BLaER1 (cell line): ENCODE measurements at regions not wholly inside any gene's neighbourhood (a gene's known extent, or its start where the extent isn't known, plus 50 kb on each side); places are given as distances from the start of the nearest gene placed in this dataset.
"Not testable (repeated sequence)": the region's sequence is repeated elsewhere in the genome, so short reads cannot be mapped to it uniquely, and the experiment has no call there.

Experiments
- H3K27ac ChIP-seq: shearing (Covaris generic); formaldehyde crosslinking; 2 replicates; pipeline ENCODE4 v1.8.1; 2022
- H3K27me3 ChIP-seq: shearing (Covaris generic); formaldehyde crosslinking; 2 replicates; pipeline ENCODE4 v1.8.1; 2022
- H3K36me3 ChIP-seq: shearing (Covaris generic); formaldehyde crosslinking; 2 replicates; pipeline ENCODE4 v1.8.1; 2022
- H3K4me1 ChIP-seq: shearing (Covaris generic); formaldehyde crosslinking; 2 replicates; pipeline ENCODE4 v1.8.1; 2022
- H3K4me2 ChIP-seq: shearing (Covaris generic); formaldehyde crosslinking; 2 replicates; pipeline ENCODE4 v1.8.1; 2022
- H3K4me3 ChIP-seq: shearing (Covaris generic); formaldehyde crosslinking; 2 replicates; pipeline ENCODE4 v1.8.1; 2022
- H3K9ac ChIP-seq: shearing (Covaris generic); formaldehyde crosslinking; 2 replicates; pipeline ENCODE4 v1.8.1; 2022
- H3K9me3 ChIP-seq: shearing (Covaris generic); formaldehyde crosslinking; 2 replicates; pipeline ENCODE4 v1.8.1; 2022
- H4K20me1 ChIP-seq: shearing (Covaris generic); formaldehyde crosslinking; 2 replicates; pipeline ENCODE4 v1.8.1; 2022
- Cebpa-rat ChIP-seq: shearing (Covaris generic); IDR thresholded peaks from 2 replicates; pipeline ENCODE4 v1.8.1; 2022

DNA sequence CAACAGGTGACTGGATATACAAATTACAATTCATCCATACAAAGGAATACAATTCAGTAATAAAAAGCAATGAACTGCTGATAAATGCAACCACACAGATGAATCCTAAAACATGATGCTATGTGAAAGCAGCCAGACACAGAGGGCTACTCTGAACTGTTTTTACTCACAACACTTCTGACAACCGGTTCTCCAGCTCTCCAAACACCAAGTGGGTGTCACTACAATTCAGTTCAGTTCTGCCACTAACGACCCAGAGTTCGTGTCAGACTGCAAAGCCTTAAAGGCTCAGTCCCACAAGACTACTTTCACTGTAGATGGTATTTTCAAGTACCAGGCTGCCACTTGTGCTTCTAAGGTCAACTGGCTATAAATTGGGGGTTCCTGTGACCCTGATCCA is 119.4 kb downstream of the SLC16A1 start:
- Histone ChIP-seq H3K4me2 (no peak overlapping the region), H3K36me3 (no peaks in the 10 kb centered on the region), H3K9ac (no peak overlapping the region), H4K20me1 (no peaks in the 10 kb centered on the region), H3K4me3 (no peak overlapping the region), H3K4me1 (peaks cover 16% of the 10 kb centered on the region), H3K9me3 (no peaks in the 10 kb centered on the region), H3K27me3 (no peaks in the 10 kb centered on the region), H3K27ac (no peak overlapping the region)
- no peak for TF ChIP-seq Cebpa-rat

DNA sequence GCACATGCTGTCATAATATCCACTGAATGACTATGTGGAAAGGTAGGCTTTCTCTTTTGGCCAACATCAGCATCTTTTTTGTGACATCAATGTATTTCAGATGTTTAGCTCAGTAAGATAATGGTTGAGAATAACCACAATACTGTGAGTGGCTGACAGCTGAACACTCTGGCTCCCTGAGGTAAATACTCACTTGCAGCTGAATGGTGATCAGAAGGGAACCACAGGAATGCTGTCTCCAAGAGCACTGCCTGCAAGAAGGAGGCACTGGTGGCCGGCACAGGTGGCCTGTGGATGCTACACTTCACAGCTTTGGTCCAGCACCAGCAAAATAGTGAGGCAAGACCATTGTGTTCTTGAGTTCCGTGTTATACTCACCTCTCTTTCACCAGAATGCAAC is 118.7 kb upstream of the PPM1J start:
- no peak for TF ChIP-seq Cebpa-rat
- no peaks in the 10 kb centered on the region for H3K27me3 ChIP-seq
- no peak overlapping the region for H3K4me2 ChIP-seq
- no peaks in the 10 kb centered on the region for H4K20me1 ChIP-seq
- H3K4me1 ChIP-seq, result no peaks in the 10 kb centered on the region
- H3K4me3 ChIP-seq, result no peak overlapping the region
- H3K9ac ChIP-seq, result no peak overlapping the region
- H3K27ac ChIP-seq, result no peak overlapping the region
- no peaks in the 10 kb centered on the region for H3K36me3 ChIP-seq
- no peaks in the 10 kb centered on the region for H3K9me3 ChIP-seq

DNA sequence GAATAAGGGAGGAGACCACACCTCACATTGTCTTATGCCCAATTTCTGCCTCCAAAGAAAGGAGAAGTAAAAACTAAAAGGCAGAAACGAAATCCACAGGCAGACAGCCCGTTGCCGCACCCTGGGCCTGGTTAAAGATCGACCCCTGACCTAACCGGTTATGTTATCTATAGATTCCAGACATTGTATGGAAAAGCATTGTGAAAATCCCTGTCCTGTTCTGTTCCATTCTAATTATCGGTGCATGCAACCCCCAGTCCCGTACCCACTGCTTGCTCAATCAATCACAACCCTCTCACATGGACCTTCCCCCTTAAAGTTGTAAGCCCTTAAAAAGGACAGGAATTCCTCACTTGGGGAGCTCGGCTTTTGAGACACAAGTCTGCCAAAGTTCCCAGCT is 117.1 kb upstream of the PPM1J start:
- H3K27me3 ChIP-seq, H3K4me3 ChIP-seq, H3K9me3 ChIP-seq: not testable (repeated sequence)

DNA sequence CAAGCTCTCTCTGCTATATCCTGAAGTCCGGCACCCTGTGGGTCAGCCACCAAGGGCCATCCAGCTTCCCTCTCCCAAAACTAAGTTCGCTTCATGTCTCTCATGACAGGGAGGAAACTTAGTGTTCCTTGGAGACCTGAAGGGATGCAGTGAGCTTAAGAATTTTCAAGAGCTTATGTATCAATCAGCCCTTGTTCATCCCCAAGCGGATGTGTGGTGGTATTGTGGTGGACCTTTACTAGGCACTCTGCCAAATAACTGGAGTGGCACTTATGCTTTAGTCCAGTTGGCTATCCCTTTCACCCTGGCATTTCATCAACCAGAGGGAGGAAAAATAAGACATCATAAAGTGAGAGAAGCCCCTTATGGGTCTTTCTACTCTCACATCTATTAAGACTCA is 114.6 kb upstream of the PPM1J start:
- not testable (repeated sequence) for H3K4me3 ChIP-seq, H3K27me3 ChIP-seq, H4K20me1 ChIP-seq, H3K9ac ChIP-seq, H3K9me3 ChIP-seq, H3K36me3 ChIP-seq, H3K4me1 ChIP-seq, H3K4me2 ChIP-seq, H3K27ac ChIP-seq

More for the DNA sequence above, 117.1 kb upstream of the PPM1J start:
- not testable (repeated sequence) for H4K20me1 ChIP-seq, H3K4me2 ChIP-seq, H3K9ac ChIP-seq, H3K27ac ChIP-seq, H3K4me1 ChIP-seq, H3K36me3 ChIP-seq

DNA sequence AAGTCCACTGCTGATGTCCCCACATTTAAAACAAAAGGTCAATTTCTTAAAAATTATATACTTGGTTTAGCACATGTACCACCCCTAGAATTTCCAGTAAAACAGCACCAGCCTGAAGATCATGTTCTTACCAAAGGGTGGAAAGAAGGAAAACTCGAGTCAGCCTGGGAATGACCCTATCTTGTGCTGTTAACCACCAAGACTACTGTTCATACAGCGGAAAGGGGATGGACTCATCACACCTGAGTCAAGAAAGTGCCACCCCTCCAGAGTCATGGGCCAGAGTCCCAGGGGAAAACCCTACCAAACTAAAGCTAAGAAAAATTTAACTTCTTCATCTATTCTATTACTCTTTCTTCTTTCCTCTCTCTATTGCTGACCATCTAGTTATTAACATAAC is 113.6 kb upstream of the PPM1J start:
- no peak for TF ChIP-seq Cebpa-rat
- Histone ChIP-seq H3K4me3 (no peak overlapping the region), H4K20me1 (no peaks in the 10 kb centered on the region), H3K27ac (no peak overlapping the region), H3K36me3 (no peaks in the 10 kb centered on the region), H3K27me3 (no peaks in the 10 kb centered on the region), H3K4me1 (no peaks in the 10 kb centered on the region), H3K4me2 (no peak overlapping the region), H3K9me3 (no peaks in the 10 kb centered on the region), H3K9ac (no peak overlapping the region)

DNA sequence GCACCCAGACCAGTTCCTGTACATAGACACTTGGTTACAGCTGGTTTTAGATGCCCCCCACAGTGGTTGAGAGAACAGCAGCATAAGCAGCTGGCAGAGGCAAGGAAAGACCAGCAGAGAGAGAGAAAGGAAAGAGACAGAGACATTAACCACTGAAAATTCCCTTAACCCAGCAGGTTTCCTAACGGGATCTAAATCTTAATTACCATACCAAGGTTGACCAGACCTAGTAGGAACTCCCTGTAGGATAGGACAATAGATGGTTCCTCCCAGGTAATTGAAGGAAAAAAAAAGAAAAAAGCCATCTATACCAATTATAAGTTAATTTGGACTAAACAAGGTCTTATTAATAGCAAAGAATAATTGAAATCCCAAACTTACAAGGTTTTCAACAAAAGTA is 112.3 kb upstream of the PPM1J start:
- not testable (repeated sequence) for H3K4me2 ChIP-seq, H3K27me3 ChIP-seq, H3K9me3 ChIP-seq, H4K20me1 ChIP-seq, H3K4me3 ChIP-seq, H3K9ac ChIP-seq, H3K4me1 ChIP-seq, H3K27ac ChIP-seq, H3K36me3 ChIP-seq

DNA sequence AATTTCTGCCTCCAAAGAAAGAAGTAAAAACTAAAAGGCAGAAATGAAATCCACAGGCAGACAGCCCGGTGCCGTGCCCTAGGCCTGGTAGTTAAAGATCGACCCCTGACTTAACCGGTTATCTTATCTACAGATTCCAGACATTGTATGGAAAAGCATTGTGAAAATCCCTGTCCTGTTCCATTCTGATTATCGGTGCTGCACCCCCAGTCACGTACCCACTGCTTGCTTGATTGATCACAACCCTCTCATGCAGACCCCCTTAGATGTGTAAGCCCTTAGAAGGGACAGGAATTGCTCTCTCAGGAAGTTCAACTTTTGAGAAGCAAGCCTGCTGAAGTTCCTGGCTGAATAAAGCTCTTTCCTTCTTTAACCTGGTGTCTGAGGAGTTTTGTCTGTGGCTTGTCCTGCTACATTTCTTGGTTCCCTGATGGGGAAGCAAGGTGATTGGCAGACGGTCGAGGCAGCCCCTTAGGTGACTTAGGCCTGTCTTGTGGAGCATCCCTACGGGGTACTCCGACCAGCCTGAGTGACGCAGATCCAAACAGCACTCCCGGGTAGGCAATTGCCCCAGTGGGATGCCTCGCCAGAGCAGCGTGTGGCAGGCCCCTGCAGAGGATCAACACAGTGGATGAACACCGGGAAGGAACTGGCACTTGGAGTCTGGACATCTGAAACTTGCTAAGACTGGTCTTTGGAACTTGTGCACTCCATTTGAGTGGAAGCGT is 111.2 kb upstream of the PPM1J start:
- no peak overlapping the region for H3K27ac ChIP-seq
- no peaks in the 10 kb centered on the region for H3K27me3 ChIP-seq
- no peak overlapping the region for H3K4me3 ChIP-seq
- no peaks in the 10 kb centered on the region for H3K36me3 ChIP-seq
- no peak overlapping the region for H3K4me2 ChIP-seq
- H3K9ac ChIP-seq, result no peak overlapping the region
- H4K20me1 ChIP-seq, result no peaks in the 10 kb centered on the region
- H3K9me3 ChIP-seq, result no peaks in the 10 kb centered on the region
- TF ChIP-seq Cebpa-rat, result no peak
- H3K4me1 ChIP-seq, result no peaks in the 10 kb centered on the region

DNA sequence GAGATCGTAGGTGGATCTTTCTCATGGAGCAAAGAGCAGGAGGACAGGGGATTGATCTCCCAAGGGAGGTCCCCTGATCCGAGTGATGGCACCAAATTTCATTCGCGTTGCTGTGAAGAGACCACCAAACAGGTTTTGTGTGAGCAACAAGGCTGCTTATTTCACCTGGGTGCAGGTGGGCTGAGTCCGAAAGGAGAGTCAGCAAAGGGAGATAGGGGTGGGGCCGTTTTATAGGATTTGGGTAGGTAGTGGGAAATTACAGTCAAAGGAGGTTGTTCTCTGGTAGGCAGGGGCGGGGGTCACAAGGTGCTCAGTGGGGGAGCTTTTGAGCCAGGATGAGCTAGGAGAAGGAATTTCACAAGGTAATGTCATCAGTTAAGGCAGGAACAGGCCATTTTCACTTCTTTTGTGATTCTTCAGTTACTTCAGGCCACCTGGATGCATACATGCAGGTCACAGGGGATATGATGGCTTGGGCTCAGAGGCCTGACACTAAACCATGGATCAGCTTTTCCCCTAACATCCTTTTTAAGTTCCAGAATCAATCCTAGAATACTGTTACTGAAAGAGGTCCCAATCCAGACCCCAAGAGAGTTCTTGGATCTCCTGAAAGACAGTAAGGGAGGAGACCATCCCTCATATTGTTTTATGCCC is 110.6 kb upstream of the PPM1J start:
- not testable (repeated sequence) for H3K9me3 ChIP-seq, H3K4me2 ChIP-seq, H3K27me3 ChIP-seq, H3K36me3 ChIP-seq, H3K4me1 ChIP-seq, H3K27ac ChIP-seq, H3K9ac ChIP-seq, H3K4me3 ChIP-seq, H4K20me1 ChIP-seq

DNA sequence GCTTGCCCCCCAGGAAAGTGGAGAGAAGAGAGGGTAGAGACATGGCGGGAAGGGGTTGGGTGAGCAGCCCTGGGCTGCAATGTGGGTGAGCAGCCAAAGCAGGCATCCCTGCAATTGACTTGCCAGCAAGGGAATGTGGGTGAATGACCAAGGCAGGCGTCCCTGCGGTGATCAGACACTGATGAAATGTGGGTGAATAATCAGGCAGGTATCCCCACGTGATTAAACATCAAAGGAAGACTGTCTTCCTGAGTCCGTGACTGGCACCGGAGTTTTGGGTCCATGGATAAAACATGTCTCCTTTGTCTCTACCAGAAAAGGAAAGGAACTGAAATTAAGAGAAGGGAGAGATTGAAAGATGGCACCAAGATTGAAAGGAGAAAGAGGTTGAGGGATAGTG is 109.9 kb upstream of the PPM1J start:
- H3K9me3 ChIP-seq, H3K27me3 ChIP-seq, H3K27ac ChIP-seq, H3K36me3 ChIP-seq, H4K20me1 ChIP-seq, H3K4me1 ChIP-seq, H3K4me3 ChIP-seq, H3K4me2 ChIP-seq, H3K9ac ChIP-seq: not testable (repeated sequence)

DNA sequence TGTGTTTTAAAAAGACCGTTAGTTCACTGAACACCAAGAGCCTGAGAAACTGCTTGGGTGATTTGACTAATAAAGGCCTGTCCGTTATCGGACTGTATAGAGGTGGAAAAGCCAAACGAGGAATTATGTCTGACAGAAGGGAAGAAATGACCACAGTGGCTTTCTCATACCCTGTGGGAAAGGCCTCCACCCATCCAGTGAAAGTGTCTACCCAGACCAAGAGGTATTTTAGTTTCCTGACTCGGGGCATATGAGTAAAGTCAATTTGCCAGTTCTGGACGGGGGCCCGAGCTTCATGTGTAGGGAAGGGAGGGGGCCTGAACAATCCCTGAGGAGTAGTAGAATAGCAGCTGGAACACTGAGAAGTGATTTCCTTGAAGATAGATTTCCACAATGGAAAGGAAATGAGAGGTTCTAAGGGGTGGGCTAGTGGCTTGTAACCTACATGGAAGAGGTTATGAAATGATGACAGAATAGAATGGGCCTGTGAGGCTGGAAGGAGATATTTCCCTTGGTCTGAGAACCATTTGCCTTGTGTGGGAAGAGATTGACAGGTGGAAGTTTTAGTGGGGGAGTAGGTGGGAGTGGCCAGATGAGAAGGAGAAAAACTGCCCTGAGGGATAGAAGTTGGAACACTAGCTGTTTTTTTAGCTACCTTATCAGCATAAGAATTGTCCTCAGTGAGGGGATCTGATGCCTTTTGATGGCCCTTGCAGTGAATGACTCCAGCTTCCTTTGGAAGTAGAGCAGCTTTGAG is 106.4 kb upstream of the PPM1J start:
- not testable (repeated sequence) for H3K4me3 ChIP-seq, H3K4me2 ChIP-seq, H3K9me3 ChIP-seq, H3K27me3 ChIP-seq, H3K36me3 ChIP-seq, H3K4me1 ChIP-seq, H4K20me1 ChIP-seq, H3K27ac ChIP-seq, H3K9ac ChIP-seq
